ENCODE measurements at regions not wholly inside any gene's neighbourhood (a gene's known extent, or its start where the extent isn't known, plus 50 kb on each side); places are given as distances from the start of the nearest gene placed in this dataset.

GRCh38 chr13:105737688-105738087 lies 797.8 kb downstream of the EFNB2 start:
- H3K9me3 ChIP-seq (ENCODE audit: control insufficient read depth, insufficient read depth, low read length), result no peaks in the 10 kb centered on the region
- WGBS, 2 experiments (ENCODE audit: extremely low coverage in 2 of 2, insufficient read length in 1 of 2), result no CpG with 5 or more reads among the region's 1 CpG
- H3K23ac ChIP-seq (ENCODE audit: low read depth, low read length), result no peak overlapping the region
- H4K20me1 ChIP-seq (ENCODE audit: insufficient read depth, low read length), result no peaks in the 10 kb centered on the region
- dilution Hi-C loops (cut with HindIII; ENCODE audit: low sequenced_read_pairs, unreplicated experiment), result no loop called here
- no peak overlapping the region for H3K9ac ChIP-seq (ENCODE audit: low read depth, low read length)
- H4K91ac ChIP-seq (ENCODE audit: insufficient read depth, low read depth, low read length), result no peak overlapping the region
- intact Hi-C loops (cut with micrococcal nuclease), result no loop called here
- H3K36me3 ChIP-seq (ENCODE audit: control insufficient read depth, insufficient read depth, low read length), result no peaks in the 10 kb centered on the region
- POLR2A ChIA-PET (ENCODE audit: unreplicated experiment), result no interaction called here
- H4K5ac ChIP-seq (ENCODE audit: low read depth, low read length), result no peak overlapping the region
- ATAC-seq (ENCODE audit: low read depth) (no peak), DNase-seq (no peak)
- no peak overlapping the region for H3K4me2 ChIP-seq (ENCODE audit: low read depth, low read length)
- CTCF ChIA-PET, result no interaction called here
- no peak overlapping the region for H3K56ac ChIP-seq (ENCODE audit: extremely low read depth, insufficient read depth, low read length)
- no peak overlapping the region for H3K14ac ChIP-seq (replicated peaks; ENCODE audit: low read depth, low read length)
- H3K27ac ChIP-seq (ENCODE audit: insufficient read depth, low read length), result no peak overlapping the region
- H3K79me1 ChIP-seq (ENCODE audit: low read depth in 1 of 2, low read length in 2 of 2), result no peaks in the 10 kb centered on the region
- no peak overlapping the region for H2BK5ac ChIP-seq (ENCODE audit: low read depth, low read length, poor library complexity, severe bottlenecking)
- no peak overlapping the region for H3K4me3 ChIP-seq (ENCODE audit: insufficient read depth, low read depth, low read length)
- H2AK9ac ChIP-seq (replicated peaks; ENCODE audit: low read depth, low read length, poor library complexity), result no peak overlapping the region
- no peak overlapping the region for H3K4ac ChIP-seq (ENCODE audit: low read depth, low read length)
- BruUV-seq (replicated peaks), result no TSS peak
- H3K27me3 ChIP-seq (ENCODE audit: control insufficient read depth, insufficient read depth, low read length), result no peaks in the 10 kb centered on the region; the same call in 1 of the 2 replicates
- H2AFZ ChIP-seq (replicated peaks; ENCODE audit: low read length, poor library complexity), result no peak overlapping the region
- H4K8ac ChIP-seq (ENCODE audit: low read depth in 2 of 2, low read length in 2 of 2), result no peak overlapping the region
- no peak overlapping the region for H3K18ac ChIP-seq (ENCODE audit: low read depth, low read length)
- no peak overlapping the region for H2BK15ac ChIP-seq (ENCODE audit: low read depth, low read length)
- in situ Hi-C loops (cut with MboI; ENCODE audit: low sequenced_read_pairs), result no loop called here
- no peak overlapping the region for H2BK20ac ChIP-seq (ENCODE audit: low read depth, low read length)
- H2BK120ac ChIP-seq (ENCODE audit: low read depth, low read length), result no peak overlapping the region
- no peaks in the 10 kb centered on the region for H3K4me1 ChIP-seq (ENCODE audit: control insufficient read depth, insufficient read depth, low read length)
- TF ChIP-seq RAD21 (IDR thresholded peaks at IDR 0.05; ENCODE audit: low read length) (no peak), MXI1 (IDR thresholded peaks at IDR 0.05; ENCODE audit: borderline replicate concordance, low read depth, low read length) (no peak), RCOR1 (IDR thresholded peaks at IDR 0.05; ENCODE audit: insufficient replicate concordance, low read length) (no peak), CHD1 (IDR thresholded peaks at IDR 0.05; ENCODE audit: low read depth, low read length) (no peak), POLR2A (IDR thresholded peaks at IDR 0.05; ENCODE audit: low read depth, low read length) (no peak), ELK1 (IDR thresholded peaks at IDR 0.05; ENCODE audit: borderline replicate concordance, low read depth, low read length) (no peak), CTCF (conservative IDR thresholded peaks at IDR 0.05; ENCODE audit: low read depth, low read length) (no peak), RFX5 (IDR thresholded peaks at IDR 0.05; ENCODE audit: low read depth, low read length) (no peak), BHLHE40 (IDR thresholded peaks at IDR 0.05; ENCODE audit: low read depth, low read length) (no peak), MAFK (IDR thresholded peaks at IDR 0.05; ENCODE audit: low read depth, low read length) (no peak), NFE2L2 (IDR thresholded peaks at IDR 0.05; ENCODE audit: low read depth, low read length) (no peak), FOS (IDR thresholded peaks at IDR 0.05; ENCODE audit: low read depth, low read length) (no peak), SMC3 (IDR thresholded peaks at IDR 0.05; ENCODE audit: low read depth, low read length) (no peak), MAZ (IDR thresholded peaks at IDR 0.05; ENCODE audit: borderline replicate concordance, low read depth, low read length) (no peak), CEBPB (IDR thresholded peaks at IDR 0.05; ENCODE audit: low read depth, low read length) (no peak)
- H3K9me1 ChIP-seq (ENCODE audit: insufficient read depth, low read length), result no peaks in the 10 kb centered on the region
- no peak overlapping the region for H2AK5ac ChIP-seq (ENCODE audit: low read depth, low read length)

Measured in IMR-90 (cell line).